DND-41 (cell line): ENCODE measurements at regions not wholly inside any gene's neighbourhood (a gene's known extent, or its start where the extent isn't known, plus 50 kb on each side); places are given as distances from the start of the nearest gene placed in this dataset.

Source experiments
- EZH2 ChIP-seq: IDR thresholded peaks from 3 replicates; pipeline ENCODE4 v1.6.1; 2012; ENCODE audit warnings: borderline replicate concordance, low read depth, mild to moderate bottlenecking, moderate library complexity, low read length, inconsistent platforms; ENCODE audit not compliant: severe bottlenecking
- TF ChIP-seq, protein P1 (sequence below): IDR thresholded peaks from 2 replicates; pipeline ENCODE4 v1.5.1; 2012; ENCODE audit warnings: borderline replicate concordance, low read length, moderate library complexity, mild to moderate bottlenecking; ENCODE audit not compliant: poor library complexity, severe bottlenecking; ENCODE audit errors: extremely low read depth

DNA sequence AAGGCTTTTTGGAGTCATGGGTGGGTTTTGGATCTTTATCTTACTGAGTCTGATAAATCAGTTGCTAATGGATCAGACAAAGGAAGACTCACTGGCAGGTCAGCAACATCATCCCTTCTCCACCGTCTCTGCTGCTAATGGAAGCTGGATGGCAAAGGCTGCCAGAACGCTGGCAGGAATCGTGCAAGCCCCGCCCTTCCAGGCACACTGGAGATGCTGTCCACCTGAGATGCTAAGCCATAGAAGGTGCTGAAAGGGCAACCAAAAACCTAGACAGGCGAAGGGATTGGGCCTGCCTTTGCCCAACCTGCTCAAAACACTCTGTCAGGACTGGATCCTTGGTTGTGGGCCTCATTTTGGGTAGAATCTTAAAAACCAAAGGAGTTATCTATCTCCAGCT is 139.5 kb upstream of the FSTL4 start:
- TF ChIP-seq, protein P1, sequence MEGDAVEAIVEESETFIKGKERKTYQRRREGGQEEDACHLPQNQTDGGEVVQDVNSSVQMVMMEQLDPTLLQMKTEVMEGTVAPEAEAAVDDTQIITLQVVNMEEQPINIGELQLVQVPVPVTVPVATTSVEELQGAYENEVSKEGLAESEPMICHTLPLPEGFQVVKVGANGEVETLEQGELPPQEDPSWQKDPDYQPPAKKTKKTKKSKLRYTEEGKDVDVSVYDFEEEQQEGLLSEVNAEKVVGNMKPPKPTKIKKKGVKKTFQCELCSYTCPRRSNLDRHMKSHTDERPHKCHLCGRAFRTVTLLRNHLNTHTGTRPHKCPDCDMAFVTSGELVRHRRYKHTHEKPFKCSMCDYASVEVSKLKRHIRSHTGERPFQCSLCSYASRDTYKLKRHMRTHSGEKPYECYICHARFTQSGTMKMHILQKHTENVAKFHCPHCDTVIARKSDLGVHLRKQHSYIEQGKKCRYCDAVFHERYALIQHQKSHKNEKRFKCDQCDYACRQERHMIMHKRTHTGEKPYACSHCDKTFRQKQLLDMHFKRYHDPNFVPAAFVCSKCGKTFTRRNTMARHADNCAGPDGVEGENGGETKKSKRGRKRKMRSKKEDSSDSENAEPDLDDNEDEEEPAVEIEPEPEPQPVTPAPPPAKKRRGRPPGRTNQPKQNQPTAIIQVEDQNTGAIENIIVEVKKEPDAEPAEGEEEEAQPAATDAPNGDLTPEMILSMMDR: no peak
- no peak for TF ChIP-seq EZH2
